Epithelial cell of proximal tubule (primary cell): ENCODE measurements at regions not wholly inside any gene's neighbourhood (a gene's known extent, or its start where the extent isn't known, plus 50 kb on each side); places are given as distances from the start of the nearest gene placed in this dataset.

Experiments
- DNase-seq: peaks from one replicate; pipeline ENCODE4 v3.0.0-alpha.2; 2011; ENCODE audit warnings: low read depth
- H3K4me3 ChIP-seq: 2 replicates; pipeline ENCODE4 v1.5.1; 2011; ENCODE audit warnings: low read depth, mild to moderate bottlenecking, low read length
- CTCF ChIP-seq: conservative IDR thresholded peaks from 2 replicates; pipeline ENCODE4 v1.5.1; 2012; ENCODE audit warnings: low read depth, mild to moderate bottlenecking, low read length

GRCh38 chrY:16051908-16052643, 1527.7 kb downstream of the NLGN4Y start:
- no peak for TF ChIP-seq CTCF
- H3K4me3 ChIP-seq: no peak overlapping the region
- no peak for DNase-seq

- no peak for TF ChIP-seq CTCF
Observed at GRCh38 chrY:16060141-16060540, 1535.8 kb downstream of the NLGN4Y start.

GRCh38 chrY:16060686-16061085, 1536.4 kb downstream of the NLGN4Y start:
- no peak for TF ChIP-seq CTCF
- no peak overlapping the region for H3K4me3 ChIP-seq
- DNase-seq: no peak

More at GRCh38 chrY:16060141-16060540, 1535.8 kb downstream of the NLGN4Y start:
- DNase-seq: no peak
- H3K4me3 ChIP-seq: no peak overlapping the region

- H3K4me3 ChIP-seq: no peak overlapping the region
- no peak for TF ChIP-seq CTCF
- no peak for DNase-seq
Observed at GRCh38 chrY:16071957-16072356, 1547.6 kb downstream of the NLGN4Y start.

GRCh38 chrY:16075701-16076100, 1551.4 kb downstream of the NLGN4Y start:
- H3K4me3 ChIP-seq: no peak overlapping the region
- DNase-seq: peak; percentile 49
- no peak for TF ChIP-seq CTCF

- DNase-seq: no peak
Observed at GRCh38 chrY:16097325-16097724, 1573.0 kb downstream of the NLGN4Y start.

More at GRCh38 chrY:16097325-16097724, 1573.0 kb downstream of the NLGN4Y start:
- no peak overlapping the region for H3K4me3 ChIP-seq
- no peak for TF ChIP-seq CTCF
